GM23248 (cell line): ENCODE measurements at regions not wholly inside any gene's neighbourhood (a gene's known extent, or its start where the extent isn't known, plus 50 kb on each side); places are given as distances from the start of the nearest gene placed in this dataset.

Experiments
- DNase-seq: peaks from one replicate; pipeline ENCODE4 v3.0.0-alpha.2; 2015
- H2AFZ ChIP-seq: fragments of 200-600 bp; sonication (generic); 2 replicates; pipeline ENCODE4 v1.6.1; 2016; ENCODE audit warnings: antibody characterized with exemption
- H3F3A ChIP-seq: fragments of 200-600 bp; sonication (generic); 2 replicates; pipeline ENCODE4 v1.6.1; 2016; ENCODE audit warnings: mild to moderate bottlenecking, antibody characterized with exemption, mixed run types; ENCODE audit not compliant: insufficient read depth
- H3K27ac ChIP-seq: fragments of 200-600 bp; sonication (generic); 2 replicates; pipeline ENCODE4 v1.5.1; 2016; ENCODE audit warnings: mild to moderate bottlenecking
- H3K27me3 ChIP-seq: fragments of 200-600 bp; sonication (generic); replicated peaks from 2 replicates; pipeline ENCODE4 v1.6.1; 2016; ENCODE audit warnings: mild to moderate bottlenecking; ENCODE audit not compliant: insufficient read depth
- H3K36me3 ChIP-seq: fragments of 200-600 bp; sonication (generic); 2 replicates; pipeline ENCODE4 v1.6.1; 2016; ENCODE audit warnings: low read depth, mild to moderate bottlenecking
- H3K4me1 ChIP-seq: fragments of 200-600 bp; sonication (generic); 2 replicates; pipeline ENCODE4 v1.6.1; 2016; ENCODE audit warnings: mild to moderate bottlenecking; ENCODE audit not compliant: insufficient read depth
- H3K4me2 ChIP-seq: fragments of 200-600 bp; sonication (generic); one replicate; pipeline ENCODE4 v1.6.1; 2016; ENCODE audit warnings: mild to moderate bottlenecking; ENCODE audit not compliant: unreplicated experiment
- H3K4me3 ChIP-seq: fragments of 200-600 bp; sonication (generic); 2 replicates; pipeline ENCODE4 v1.5.1; 2016; ENCODE audit warnings: mild to moderate bottlenecking
- H3K79me2 ChIP-seq: fragments of 200-600 bp; sonication (generic); 2 replicates; pipeline ENCODE4 v1.6.1; 2016; ENCODE audit warnings: mild to moderate bottlenecking; ENCODE audit not compliant: insufficient read depth
- H3K9ac ChIP-seq: fragments of 200-600 bp; sonication (generic); 2 replicates; pipeline ENCODE4 v1.6.1; 2016; ENCODE audit warnings: mild to moderate bottlenecking
- H3K9me2 ChIP-seq: fragments of 200-600 bp; sonication (generic); 2 replicates; pipeline ENCODE4 v1.6.1; 2016; ENCODE audit warnings: mixed run types, mild to moderate bottlenecking, moderate library complexity; ENCODE audit not compliant: insufficient read depth
- H3K9me3 ChIP-seq: fragments of 200-600 bp; sonication (generic); one replicate; pipeline ENCODE4 v1.6.1; 2017; ENCODE audit warnings: low read depth
- H4K20me1 ChIP-seq: fragments of 200-600 bp; sonication (generic); 2 replicates; pipeline ENCODE4 v1.6.0; 2016; ENCODE audit not compliant: insufficient read depth
- EZH2 ChIP-seq: fragments of 200-600 bp; sonication (generic); IDR thresholded peaks from 2 replicates; pipeline ENCODE4 v1.6.1; 2018; ENCODE audit warnings: antibody characterized with exemption, mild to moderate bottlenecking; ENCODE audit not compliant: insufficient read depth, poor library complexity, severe bottlenecking
- EZH2phosphoT487 ChIP-seq: fragments of 200-600 bp; sonication (generic); IDR thresholded peaks from 2 replicates; pipeline ENCODE4 v1.6.1; 2018; ENCODE audit warnings: antibody characterized with exemption, moderate library complexity, mild to moderate bottlenecking, low read depth; ENCODE audit not compliant: insufficient read depth
- WGBS, 2 experiments: methylation state at CpG; one replicate each; pipeline ENCODE4 v1.1.6; 2015 to 2017; ENCODE audit warnings: low lambda C conversion rate in 2 of 2, low coverage in 1 of 2; ENCODE audit errors: missing lambda C conversion rate in 2 of 2; 5-methylcytosine and 5-hydroxymethylcytosine counted together
- in situ Hi-C: fragments of 300-500 bp; cut with MboI; formaldehyde crosslinking; loops from 2 replicates; pipeline ENCODE4 v1.15.0; 2020

DNA sequence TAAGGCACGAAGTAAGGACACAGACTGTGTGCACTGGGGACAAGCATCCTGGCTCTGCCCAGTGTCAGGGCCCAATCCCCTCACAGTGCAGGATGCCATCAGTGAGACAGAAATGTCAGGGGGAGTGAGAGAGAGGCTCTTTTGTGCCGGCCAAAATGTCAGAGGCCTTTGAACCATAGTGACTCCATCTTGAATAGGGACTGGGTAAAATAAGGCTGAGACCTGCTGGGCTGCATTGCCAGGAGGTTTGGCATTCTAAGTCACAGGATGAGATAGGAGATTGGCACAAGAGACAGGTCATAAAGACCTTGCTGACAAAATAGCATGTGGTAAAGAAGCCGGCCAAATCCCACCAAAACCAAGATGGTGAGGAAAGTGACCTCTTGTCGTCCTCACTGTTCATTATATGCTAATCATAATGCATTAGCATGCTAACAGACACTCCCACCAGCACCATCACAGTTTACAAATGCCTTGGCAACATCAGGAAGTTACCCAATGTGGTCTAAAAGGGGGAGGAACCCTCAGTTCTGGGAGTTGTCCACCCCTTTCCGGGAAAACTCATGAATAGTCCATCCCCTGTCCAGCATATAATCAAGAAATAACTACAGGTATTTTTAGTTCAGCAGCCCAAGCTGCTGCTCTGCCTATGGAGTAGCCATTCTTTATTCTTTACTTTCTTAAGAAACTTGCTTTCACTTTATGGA is 337.4 kb downstream of the LPIN1 start:
- no peaks in the 10 kb centered on the region for H3K36me3 ChIP-seq
- 0 out of 2 replicates have a peak, but pooled peaks cover 3% of the 10 kb centered on the region for H3K4me1 ChIP-seq

GRCh38 chr2:12087175-12087574 is 340.7 kb downstream of the LPIN1 start:
- peaks cover 11% of the 10 kb centered on the region; the same call in 1 of the 2 replicates for H3K4me1 ChIP-seq
- no peak for TF ChIP-seq EZH2phosphoT487
- H3K79me2 ChIP-seq: no peaks in the 10 kb centered on the region
- no peak overlapping the region for H3K4me3 ChIP-seq
- no peaks in the 10 kb centered on the region for H3K36me3 ChIP-seq
- in situ Hi-C loops: no loop called here
- H4K20me1 ChIP-seq: no peaks in the 10 kb centered on the region
- 64 to 71% methylated on average over 2 of the region's 2 CpGs for WGBS, 2 experiments
- no peak overlapping the region for H3K9ac ChIP-seq
- H3K27me3 ChIP-seq: no peaks in the 10 kb centered on the region
- no peak overlapping the region for H3K27ac ChIP-seq
- no peak for DNase-seq
- H3K9me2 ChIP-seq: no peaks in the 10 kb centered on the region
- H3K4me2 ChIP-seq: no peak overlapping the region
- H3F3A ChIP-seq: no peaks in the 10 kb centered on the region
- H2AFZ ChIP-seq: no peak overlapping the region
- no peaks in the 10 kb centered on the region for H3K9me3 ChIP-seq

More for the DNA sequence above, 337.4 kb downstream of the LPIN1 start:
- no peak for DNase-seq
- no peak overlapping the region for H3K27ac ChIP-seq
- H3K9me2 ChIP-seq: no peaks in the 10 kb centered on the region
- 84 to 87% methylated on average over 5 of the region's 5 CpGs for WGBS, 2 experiments
- in situ Hi-C loops: no loop called here
- H2AFZ ChIP-seq: no peak overlapping the region
- H3F3A ChIP-seq: no peaks in the 10 kb centered on the region
- no peak overlapping the region for H3K9ac ChIP-seq
- H3K79me2 ChIP-seq: no peaks in the 10 kb centered on the region
- no peaks in the 10 kb centered on the region for H3K9me3 ChIP-seq
- H3K27me3 ChIP-seq: no peaks in the 10 kb centered on the region
- H4K20me1 ChIP-seq: no peaks in the 10 kb centered on the region
- H3K4me2 ChIP-seq: no peak overlapping the region
- TF ChIP-seq EZH2 (no peak), EZH2phosphoT487 (no peak)
- H3K4me3 ChIP-seq: no peak overlapping the region

- DNase-seq: peak; percentile 86
- WGBS, 2 experiments: 82 to 89% methylated on average over 1 of the region's 1 CpG
- Histone ChIP-seq H3K27me3 (no peaks in the 10 kb centered on the region), H3K9me3 (no peaks in the 10 kb centered on the region), H3K36me3 (no peaks in the 10 kb centered on the region), H3K4me1 (peaks cover 11% of the 10 kb centered on the region; the same call in 1 of the 2 replicates), H3K27ac (no peak overlapping the region), H3K9ac (no peak overlapping the region), H3K9me2 (no peaks in the 10 kb centered on the region), H3K79me2 (no peaks in the 10 kb centered on the region), H4K20me1 (no peaks in the 10 kb centered on the region), H2AFZ (no peak overlapping the region), H3K4me3 (no peak overlapping the region), H3F3A (no peaks in the 10 kb centered on the region), H3K4me2 (no peak overlapping the region)
- TF ChIP-seq EZH2 (no peak), EZH2phosphoT487 (no peak)
- in situ Hi-C loops: no loop called here
Observed at GRCh38 chr2:12087671-12088380, 341.4 kb downstream of the LPIN1 start.

GRCh38 chr2:12089001-12089400 is 342.6 kb downstream of the LPIN1 start:
- no peaks in the 10 kb centered on the region for H3K9me3 ChIP-seq

More at GRCh38 chr2:12089001-12089400, 342.6 kb downstream of the LPIN1 start:
- peaks cover 11% of the 10 kb centered on the region; the same call in 1 of the 2 replicates for H3K4me1 ChIP-seq
- no peak overlapping the region for H3K27ac ChIP-seq
- TF ChIP-seq EZH2phosphoT487: no peak
- no peak for TF ChIP-seq EZH2
- in situ Hi-C loops: no loop called here
- 87 to 89% methylated on average over 1 of the region's 1 CpG for WGBS, 2 experiments
- no peaks in the 10 kb centered on the region for H3K79me2 ChIP-seq
- no peaks in the 10 kb centered on the region for H3K27me3 ChIP-seq
- H3K4me3 ChIP-seq: no peak overlapping the region
- no peak overlapping the region for H3K4me2 ChIP-seq
- no peaks in the 10 kb centered on the region for H3K9me2 ChIP-seq
- no peak overlapping the region for H2AFZ ChIP-seq
- H3F3A ChIP-seq: no peaks in the 10 kb centered on the region
- H3K36me3 ChIP-seq: no peaks in the 10 kb centered on the region
- no peak overlapping the region for H3K9ac ChIP-seq
- no peaks in the 10 kb centered on the region for H4K20me1 ChIP-seq
- DNase-seq: no peak
